ENCODE measurements at regions not wholly inside any gene's neighbourhood (a gene's known extent, or its start where the extent isn't known, plus 50 kb on each side); places are given as distances from the start of the nearest gene placed in this dataset.

- no peak for TF ChIP-seq CTCF (IDR thresholded peaks at IDR 0.05; ENCODE audit: insufficient read depth, low read length, poor library complexity, severe bottlenecking)
- no peaks in the 10 kb centered on the region for H3K36me3 ChIP-seq (ENCODE audit: control insufficient read depth, insufficient read depth, low read length)
Observed at GRCh38 chr9:2263665-2264064, 248.5 kb downstream of the SMARCA2 start.

GRCh38 chr9:2264081-2264480 is 248.9 kb downstream of the SMARCA2 start:
- no peaks in the 10 kb centered on the region for H3K27me3 ChIP-seq (ENCODE audit: control insufficient read depth, insufficient read depth, low read length)
- H3K4me3 ChIP-seq (ENCODE audit: low read depth, low read length) = no peak overlapping the region
- DNase-seq (ENCODE audit: low read depth) = no peak
- no peak for TF ChIP-seq CTCF (IDR thresholded peaks at IDR 0.05; ENCODE audit: insufficient read depth, low read length, poor library complexity, severe bottlenecking)
- no peaks in the 10 kb centered on the region for H3K36me3 ChIP-seq (ENCODE audit: control insufficient read depth, insufficient read depth, low read length)

More at GRCh38 chr9:2263665-2264064, 248.5 kb downstream of the SMARCA2 start:
- Histone ChIP-seq H3K4me3 (ENCODE audit: low read depth, low read length) (no peak overlapping the region), H3K27me3 (ENCODE audit: control insufficient read depth, insufficient read depth, low read length) (no peaks in the 10 kb centered on the region)
- DNase-seq (ENCODE audit: low read depth) = no peak

- Histone ChIP-seq H3K27me3 (ENCODE audit: control insufficient read depth, insufficient read depth, low read length) (no peaks in the 10 kb centered on the region), H3K4me3 (ENCODE audit: low read depth, low read length) (no peak overlapping the region), H3K36me3 (ENCODE audit: control insufficient read depth, insufficient read depth, low read length) (no peaks in the 10 kb centered on the region)
- DNase-seq (ENCODE audit: low read depth) = no peak
- no peak for TF ChIP-seq CTCF (IDR thresholded peaks at IDR 0.05; ENCODE audit: insufficient read depth, low read length, poor library complexity, severe bottlenecking)
Observed at GRCh38 chr9:2267181-2267745, 252.1 kb downstream of the SMARCA2 start.

- H3K4me3 ChIP-seq (ENCODE audit: low read depth, low read length) = no peak overlapping the region
- H3K36me3 ChIP-seq (ENCODE audit: control insufficient read depth, insufficient read depth, low read length) = no peaks in the 10 kb centered on the region
- no peaks in the 10 kb centered on the region for H3K27me3 ChIP-seq (ENCODE audit: control insufficient read depth, insufficient read depth, low read length)
- TF ChIP-seq CTCF (IDR thresholded peaks at IDR 0.05; ENCODE audit: insufficient read depth, low read length, poor library complexity, severe bottlenecking) = no peak
- DNase-seq (ENCODE audit: low read depth) = no peak
Observed at GRCh38 chr9:2269778-2270177, 254.6 kb downstream of the SMARCA2 start.

GRCh38 chr9:2270565-2270964 is 255.4 kb downstream of the SMARCA2 start:
- no peak for DNase-seq (ENCODE audit: low read depth)
- no peaks in the 10 kb centered on the region for H3K36me3 ChIP-seq (ENCODE audit: control insufficient read depth, insufficient read depth, low read length)
- H3K27me3 ChIP-seq (ENCODE audit: control insufficient read depth, insufficient read depth, low read length) = no peaks in the 10 kb centered on the region
- no peak overlapping the region for H3K4me3 ChIP-seq (ENCODE audit: low read depth, low read length)
- no peak for TF ChIP-seq CTCF (IDR thresholded peaks at IDR 0.05; ENCODE audit: insufficient read depth, low read length, poor library complexity, severe bottlenecking)

- H3K4me3 ChIP-seq (ENCODE audit: low read depth, low read length) = no peak overlapping the region
- no peak for DNase-seq (ENCODE audit: low read depth)
- no peaks in the 10 kb centered on the region for H3K27me3 ChIP-seq (ENCODE audit: control insufficient read depth, insufficient read depth, low read length)
- TF ChIP-seq CTCF (IDR thresholded peaks at IDR 0.05; ENCODE audit: insufficient read depth, low read length, poor library complexity, severe bottlenecking) = no peak
- H3K36me3 ChIP-seq (ENCODE audit: control insufficient read depth, insufficient read depth, low read length) = no peaks in the 10 kb centered on the region
Observed at GRCh38 chr9:2271426-2271825, 256.3 kb downstream of the SMARCA2 start.
